ENCODE measurements at regions not wholly inside any gene's neighbourhood (a gene's known extent, or its start where the extent isn't known, plus 50 kb on each side); places are given as distances from the start of the nearest gene placed in this dataset.

- no peak for DNase-seq
Observed at GRCh38 chr11:33646629-33647028, 54.0 kb downstream of the C11orf91 start.

DNA sequence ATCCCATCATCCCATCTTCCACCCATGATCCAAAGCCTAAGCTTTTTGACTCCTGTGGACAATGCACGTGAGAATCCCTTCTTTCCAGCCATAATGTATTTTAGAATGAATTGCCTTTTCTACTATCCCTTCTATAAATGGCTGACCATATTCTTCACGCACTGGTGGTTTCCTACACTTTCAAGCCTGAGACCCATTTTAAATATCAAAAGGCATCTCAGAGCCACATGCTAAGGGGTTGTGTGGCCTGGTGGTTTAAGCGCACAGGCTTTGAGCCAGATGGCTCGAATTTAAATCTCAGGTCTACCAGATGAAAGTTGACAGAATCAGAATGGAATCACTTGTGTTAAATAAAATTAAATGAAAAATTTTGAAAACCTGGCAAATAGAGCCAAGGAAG lies 54.5 kb downstream of the C11orf91 start:
- no peak for DNase-seq

- DNase-seq: no peak
Observed at GRCh38 chr11:33645686-33646085, 54.9 kb downstream of the C11orf91 start.

DNA sequence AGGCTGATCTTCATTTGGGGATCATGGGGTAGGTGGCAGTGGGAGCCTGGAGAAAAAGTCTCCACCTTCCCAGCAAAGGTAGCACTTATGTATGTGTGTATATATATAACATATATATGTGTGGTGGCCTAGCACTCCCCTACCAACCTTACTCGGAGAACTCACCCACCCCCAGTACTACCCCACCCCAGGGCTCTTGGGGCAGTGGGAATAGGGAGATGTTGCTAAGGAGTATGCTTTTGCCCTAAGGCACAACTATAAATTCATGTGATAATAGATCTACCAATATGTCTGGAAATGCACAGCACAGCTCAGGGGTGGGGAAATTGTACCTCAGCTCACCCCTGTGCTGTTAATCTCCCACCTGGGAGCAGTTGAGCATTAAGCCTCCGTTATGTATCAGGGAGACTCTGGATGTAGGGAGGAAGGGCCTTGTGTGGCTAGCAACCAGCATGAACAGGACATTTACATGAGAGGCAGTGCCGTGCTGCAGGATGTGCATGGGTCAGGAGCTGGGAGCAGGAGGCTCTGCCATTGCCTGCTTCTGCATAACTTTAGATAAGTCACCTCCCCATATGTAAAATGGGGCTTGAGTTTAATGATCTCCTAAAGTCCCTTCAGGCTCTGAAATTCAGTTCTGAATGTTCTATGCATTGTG lies 57.3 kb downstream of the C11orf91 start:
- no peak for DNase-seq

DNA sequence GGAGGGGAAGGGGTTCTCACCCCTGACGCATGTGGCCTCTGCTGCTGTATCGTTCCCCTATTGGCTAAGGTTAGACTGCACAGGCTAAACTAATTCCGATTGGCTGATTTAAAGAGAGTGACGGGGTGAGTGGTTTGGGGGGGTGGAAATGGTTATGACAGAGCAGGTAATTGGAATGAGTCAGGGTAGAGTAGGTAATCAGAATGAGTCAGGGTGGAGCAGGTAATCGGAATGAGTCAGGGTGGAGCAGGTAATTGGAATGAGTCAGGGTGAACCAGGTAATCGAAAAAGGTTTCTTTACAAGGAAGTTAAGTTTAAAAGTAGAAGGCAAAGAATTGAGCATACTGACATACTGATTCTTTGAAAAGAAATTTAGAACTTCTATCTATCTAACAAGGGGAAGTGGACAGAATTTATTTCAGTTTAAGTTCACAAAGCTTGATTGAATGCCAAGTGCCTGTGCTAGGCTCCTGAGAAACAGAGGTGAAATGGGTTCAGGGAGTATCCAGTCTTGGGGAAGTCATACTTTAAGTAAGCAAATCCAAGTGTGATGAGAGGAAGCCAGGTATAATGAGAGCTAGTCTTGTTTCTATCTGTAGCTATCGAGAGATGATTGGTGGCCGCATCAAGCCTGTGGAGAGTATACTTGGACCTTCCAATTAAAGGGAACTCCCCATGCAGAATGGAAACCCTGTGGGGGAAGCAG lies 58.0 kb downstream of the C11orf91 start:
- DNase-seq: peak in 1 of 2 experiments; percentile 19

DNA sequence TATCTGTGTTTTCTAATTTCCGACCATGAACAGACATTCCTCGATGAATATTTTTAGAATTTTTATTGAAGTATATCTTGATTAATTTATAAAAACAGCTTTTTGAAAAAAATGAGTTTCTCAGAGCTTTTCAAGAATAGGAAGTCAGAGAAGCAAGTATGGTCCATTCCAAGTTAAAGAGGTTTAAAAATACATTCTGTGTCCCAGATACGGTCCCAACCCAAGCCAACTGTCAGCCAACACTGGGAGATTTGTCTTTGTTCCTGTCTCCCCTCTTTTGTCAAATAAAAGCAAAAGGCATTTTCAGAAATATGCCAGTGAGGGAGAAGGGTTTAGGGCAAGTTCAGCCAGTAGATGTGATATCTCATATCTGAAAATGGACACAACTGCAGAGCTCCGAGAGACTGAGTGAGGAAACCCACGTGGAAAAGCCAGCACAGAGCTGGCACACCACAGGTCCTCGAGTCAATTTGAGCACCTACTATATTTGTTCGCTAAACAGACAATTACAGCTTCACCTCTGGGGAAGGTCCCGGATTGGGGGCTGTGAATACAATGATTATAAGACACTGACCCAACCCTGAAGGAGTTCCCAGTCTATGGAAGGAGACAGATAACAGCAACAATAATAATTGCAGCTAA lies 59.8 kb downstream of the C11orf91 start:
- no peak for DNase-seq

DNA sequence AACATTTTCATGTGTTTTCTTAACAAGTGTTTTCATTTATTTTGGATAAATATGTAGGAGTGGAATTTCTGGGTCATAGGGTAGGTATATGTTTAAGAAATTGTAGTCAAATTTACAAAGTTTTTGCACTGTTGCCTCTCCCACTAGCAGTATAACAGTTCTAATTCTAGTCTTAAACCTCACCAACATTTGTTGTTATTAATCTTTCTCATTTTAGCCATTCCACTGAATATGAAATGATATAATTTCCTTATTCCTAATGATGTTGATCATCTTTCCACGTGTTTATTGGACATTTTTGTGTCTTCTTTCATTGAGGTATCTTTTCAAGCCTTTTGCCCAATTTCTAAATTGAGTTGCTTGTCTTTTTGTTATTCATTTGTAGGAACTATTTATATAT lies 62.0 kb downstream of the C11orf91 start:
- no peak for DNase-seq

DNA sequence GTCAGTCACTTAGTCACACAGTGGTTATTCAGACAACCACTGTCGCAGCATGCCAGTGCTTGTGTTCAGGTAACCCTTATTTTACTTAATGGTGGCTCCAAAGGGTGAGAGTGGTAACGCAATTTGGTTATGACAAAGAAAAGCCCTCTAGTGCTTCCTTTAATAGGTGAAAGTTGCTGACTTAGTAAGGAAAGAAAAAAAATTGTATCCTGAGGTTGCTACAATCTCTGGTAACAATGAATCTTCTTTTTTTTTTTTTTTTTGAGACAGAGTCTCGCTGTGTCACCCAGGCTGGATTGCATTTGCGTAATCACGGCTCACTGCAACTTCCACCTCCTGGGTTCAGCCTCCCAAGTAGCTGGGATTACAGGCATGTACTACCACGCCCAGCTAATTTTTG lies 64.5 kb downstream of the C11orf91 start:
- no peak for DNase-seq

DNA sequence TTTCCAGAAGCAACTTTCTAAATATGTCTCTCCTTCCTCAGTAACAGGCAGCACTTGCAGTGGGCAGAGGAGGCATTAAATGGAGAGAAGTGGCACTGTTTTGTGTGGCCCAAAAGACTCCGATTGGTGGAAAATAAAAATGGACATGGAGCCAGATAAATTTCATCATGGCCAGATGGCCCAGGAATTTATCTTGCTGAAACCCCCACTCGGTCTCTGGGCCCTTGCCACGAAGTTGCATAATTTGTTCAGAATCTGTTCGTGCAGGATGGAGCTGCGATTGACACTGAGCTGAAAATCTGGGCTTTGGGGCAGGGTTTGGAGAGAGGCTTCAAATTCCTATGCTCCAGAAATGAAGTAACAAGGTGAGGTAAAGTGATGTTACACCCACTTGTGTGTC lies 65.5 kb downstream of the C11orf91 start:
- no peak for DNase-seq

- no peak for DNase-seq
Observed at GRCh38 chr11:33634291-33634834, 66.3 kb downstream of the C11orf91 start.

DNA sequence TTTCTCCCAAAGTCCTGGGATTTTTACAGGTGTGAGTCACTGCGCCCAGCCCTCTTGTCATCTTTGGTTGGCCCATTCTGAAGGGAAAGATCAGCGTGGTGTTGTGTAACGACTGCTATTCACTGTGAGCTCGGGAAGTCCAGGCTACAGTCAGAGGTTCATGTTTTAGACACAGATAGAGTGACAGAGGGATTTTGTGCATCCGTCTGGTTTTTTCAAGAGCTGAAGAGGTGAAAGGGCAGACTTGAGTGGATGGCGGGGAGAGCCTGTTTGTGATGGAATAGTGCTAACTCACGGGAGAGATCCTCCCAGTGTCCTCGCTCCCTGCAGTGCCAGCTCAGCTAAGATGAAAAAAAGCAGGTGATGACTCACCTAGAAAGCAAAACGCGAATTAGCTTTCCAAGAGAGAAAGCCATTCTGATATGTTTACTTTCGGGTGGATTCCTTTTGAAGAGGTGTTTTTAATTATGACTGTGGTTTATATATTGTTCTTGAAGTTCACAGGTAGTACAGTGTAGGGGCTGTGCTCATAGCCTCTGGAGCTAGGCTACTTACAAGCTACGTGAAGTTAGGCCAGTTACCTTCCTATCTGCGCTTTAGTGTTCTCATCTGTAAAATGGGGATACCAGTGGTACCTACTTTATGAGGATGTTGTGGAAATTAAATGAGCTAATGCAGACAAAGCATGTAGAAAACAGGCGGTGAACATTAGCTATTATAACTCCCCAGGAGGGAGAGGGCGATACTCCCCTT lies 67.2 kb downstream of the C11orf91 start:
- DNase-seq: no peak

GRCh38 chr11:33631749-33632091 lies 68.9 kb downstream of the C11orf91 start:
- no peak for DNase-seq

DNA sequence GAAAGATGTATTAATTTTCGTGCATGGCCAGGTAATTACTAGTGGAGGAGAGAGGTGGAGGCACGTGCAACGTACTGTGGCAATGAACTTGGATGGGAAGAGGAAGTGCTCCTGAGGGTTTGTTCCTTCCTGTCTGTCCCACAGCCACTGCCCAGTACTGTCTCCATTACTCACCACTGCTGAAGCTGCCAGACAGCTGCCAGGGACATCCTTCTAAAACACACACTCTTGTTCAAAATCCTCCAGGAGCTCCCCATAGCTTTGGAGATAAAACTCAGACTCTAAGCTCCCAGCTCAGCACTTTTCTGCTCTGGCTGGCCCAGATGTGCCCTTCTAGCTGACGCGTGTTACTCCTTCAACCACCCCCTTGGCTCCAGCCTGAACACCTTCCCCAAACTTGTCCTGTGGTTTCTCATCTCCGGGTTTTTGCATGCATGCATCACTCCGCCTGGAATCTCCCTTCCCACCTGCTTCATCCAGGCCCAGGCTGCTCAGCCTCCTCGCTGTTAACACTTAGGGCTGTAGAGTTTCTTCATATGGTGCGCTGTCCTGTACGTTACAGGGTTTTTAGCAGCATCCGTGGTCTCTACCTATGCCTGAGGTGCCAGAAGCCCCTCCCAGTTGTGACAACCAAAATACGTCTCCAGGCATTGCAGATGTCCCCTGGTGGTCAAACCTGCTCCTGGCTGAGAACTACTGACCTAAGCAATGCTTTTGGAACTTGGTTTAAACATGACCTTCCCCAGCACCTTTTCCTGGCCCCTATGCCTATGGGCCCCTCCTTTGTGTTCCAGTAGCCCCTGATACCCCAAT lies 69.5 kb downstream of the C11orf91 start:
- no peak for DNase-seq

GRCh38 chr11:33624083-33624482 lies 76.5 kb downstream of the C11orf91 start:
- no peak for DNase-seq

DNA sequence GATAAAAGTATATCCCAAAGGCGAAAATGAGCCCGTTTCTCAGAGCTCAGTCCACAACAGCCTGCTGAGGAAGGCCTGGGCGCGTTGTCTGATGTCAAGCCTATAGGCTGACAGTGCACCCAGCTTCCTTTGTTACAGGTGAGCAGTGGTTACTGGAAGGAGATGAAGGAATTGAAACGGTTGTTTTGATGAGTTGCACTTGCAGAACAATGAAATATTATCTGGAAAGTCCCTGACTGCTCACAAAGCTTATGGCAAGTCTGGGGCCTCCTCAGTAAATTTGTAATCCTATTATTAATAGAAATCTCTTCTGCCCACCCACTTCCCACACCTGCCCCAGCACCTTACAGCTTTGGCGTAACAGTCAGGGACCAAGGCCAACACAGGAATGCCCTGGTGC lies 77.8 kb downstream of the C11orf91 start:
- DNase-seq: no peak

DNA sequence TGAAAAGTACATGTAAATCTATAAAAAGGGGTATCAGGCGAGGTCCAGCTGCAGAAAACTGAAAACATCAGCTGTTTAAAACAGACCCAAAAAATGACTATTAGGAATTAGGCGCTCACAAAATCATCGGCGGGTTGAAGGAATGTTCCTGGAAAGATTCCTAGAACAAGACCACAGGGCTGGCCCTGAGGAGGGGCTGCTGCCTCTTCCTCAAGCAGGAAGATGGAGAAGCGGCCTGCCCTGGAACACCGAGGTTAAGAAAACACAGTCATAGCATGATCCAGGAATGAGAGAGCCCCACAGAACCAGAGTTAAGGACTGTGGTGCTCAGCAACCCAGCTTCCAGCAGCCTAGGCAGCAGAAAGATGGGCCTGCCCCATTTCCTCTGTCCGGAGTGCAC lies 78.4 kb downstream of the C11orf91 start:
- no peak for DNase-seq

DNA sequence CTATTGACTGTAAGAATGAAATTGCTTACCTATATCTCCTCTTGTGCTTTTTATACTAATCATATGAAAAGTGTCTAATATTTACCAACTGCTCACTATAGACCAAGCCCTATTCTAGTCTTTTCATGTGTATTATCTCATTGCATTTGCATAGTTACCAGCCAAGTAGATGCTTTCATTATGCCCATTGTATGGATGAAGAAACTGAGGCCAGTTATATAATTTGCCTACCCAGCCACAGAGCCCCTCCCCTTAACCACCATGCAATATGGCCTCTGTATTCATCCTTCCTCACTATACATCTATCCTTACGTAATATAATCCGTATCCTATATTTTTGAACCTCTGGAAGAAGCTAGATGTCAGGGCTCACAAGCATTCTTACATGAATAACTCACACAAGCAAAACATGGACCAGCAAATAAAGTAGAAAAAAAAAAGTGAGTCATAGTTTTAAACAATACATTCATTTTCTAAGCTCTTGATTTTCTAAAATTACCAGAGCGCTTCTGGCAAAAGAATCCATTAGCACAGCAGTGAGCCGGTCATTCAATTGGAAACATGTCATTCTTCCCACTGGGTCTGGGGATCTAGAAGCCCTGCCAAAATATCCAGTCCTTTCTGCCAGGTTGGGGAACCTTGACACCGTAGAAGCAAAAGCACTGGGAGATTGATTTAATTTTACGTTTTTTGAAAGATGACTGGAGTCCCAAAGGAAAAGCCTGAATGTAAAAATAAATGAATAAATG lies 80.0 kb downstream of the C11orf91 start:
- DNase-seq: no peak

DNA sequence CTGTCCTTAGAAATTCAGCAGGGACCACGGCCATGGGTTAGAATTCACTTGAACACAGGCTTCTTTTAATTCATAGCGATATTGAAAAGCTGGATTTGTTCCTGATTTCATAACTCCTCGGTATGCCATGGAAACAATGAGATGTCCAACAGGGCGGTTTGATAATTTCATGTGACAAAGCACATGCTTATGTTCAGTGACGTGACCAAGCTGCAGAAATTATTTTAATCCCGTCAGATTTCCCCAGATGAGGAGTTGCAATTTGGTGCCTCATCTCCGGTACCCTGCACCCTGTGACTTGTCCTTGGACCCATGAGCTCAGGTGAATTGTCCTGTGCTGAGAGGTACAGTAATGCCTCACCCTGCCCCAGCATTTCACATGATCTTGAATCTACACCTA lies 81.7 kb downstream of the C11orf91 start:
- no peak for DNase-seq

GRCh38 chr11:33618351-33618710 lies 82.3 kb downstream of the C11orf91 start:
- no peak for DNase-seq

GRCh38 chr11:33617672-33618350 lies 82.8 kb downstream of the C11orf91 start:
- DNase-seq: no peak

DNA sequence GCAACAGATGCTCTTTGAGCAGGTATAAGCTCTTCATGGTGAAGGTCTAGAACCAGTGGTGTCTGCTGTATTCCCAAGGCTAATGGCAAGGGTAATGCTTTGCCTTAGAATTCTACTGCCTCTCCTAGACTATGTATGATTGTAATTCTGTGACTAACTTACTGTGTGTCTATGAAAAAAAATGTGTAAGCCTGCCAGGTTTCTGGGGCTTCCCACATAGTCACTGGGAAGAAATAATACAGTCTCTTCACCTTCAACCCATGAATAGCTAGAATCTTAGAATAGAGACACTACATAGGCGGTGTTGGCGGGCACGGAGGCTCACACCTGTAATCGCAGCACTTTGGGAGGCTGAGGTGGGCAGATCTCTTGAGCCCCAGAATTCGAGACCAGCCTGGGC lies 84.1 kb downstream of the C11orf91 start:
- no peak for DNase-seq

All from activated T-cell treated with anti-CD3 and anti-CD28 coated beads, Interleukin-2, amount 50 U/mL, for 48 hours (primary cell).